CD14-positive monocyte (primary cell): ENCODE measurements at regions not wholly inside any gene's neighbourhood (a gene's known extent, or its start where the extent isn't known, plus 50 kb on each side); places are given as distances from the start of the nearest gene placed in this dataset.

ENCODE experiments used
- DNase-seq, 3 donors: peaks; one replicate each; pipeline ENCODE4 v3.0.0-alpha.2; 2011 to 2022
- H2AFZ ChIP-seq: 2 replicates; pipeline ENCODE4 v1.6.0; 2012; ENCODE audit warnings: mild to moderate bottlenecking, low read depth, low read length, inconsistent platforms; ENCODE audit not compliant: insufficient read depth, poor library complexity, severe bottlenecking
- H3K27ac ChIP-seq, 2 donors: 1 replicate in 1 of 2; 2 replicates in 1 of 2; pipeline ENCODE4 v1.5.1; 2012 to 2013; ENCODE audit warnings: low read length in 2 of 2, control low read depth in 1 of 2, inconsistent platforms in 1 of 2, low read depth in 1 of 2, mild to moderate bottlenecking in 1 of 2
- H3K27me3 ChIP-seq, 2 donors: one replicate each; pipeline versions ENCODE4 v1.6.0 to v1.6.1; 2011 to 2013; ENCODE audit warnings: low read length in 2 of 2; ENCODE audit not compliant: control insufficient read depth in 2 of 2, insufficient read depth in 2 of 2
- H3K36me3 ChIP-seq, 2 donors: replicated peaks in 1 of 2; 1 replicate in 1 of 2; 2 replicates in 1 of 2; pipeline versions ENCODE4 v1.5.1 to v1.6.1; 2012 to 2013; ENCODE audit warnings: low read length in 2 of 2, control low read depth in 1 of 2, inconsistent platforms in 1 of 2, mild to moderate bottlenecking in 1 of 2; ENCODE audit not compliant: insufficient read depth in 2 of 2, control insufficient read depth in 1 of 2
- H3K4me1 ChIP-seq, 2 donors: 1 replicate in 1 of 2; 2 replicates in 1 of 2; pipeline versions ENCODE4 v1.5.1 to v1.6.1; 2012 to 2013; ENCODE audit warnings: low read length in 2 of 2, control low read depth in 1 of 2, inconsistent platforms in 1 of 2, mild to moderate bottlenecking in 1 of 2, moderate library complexity in 1 of 2; ENCODE audit not compliant: insufficient read depth in 2 of 2, control insufficient read depth in 1 of 2
- H3K4me2 ChIP-seq: replicated peaks from 2 replicates; pipeline ENCODE3; 2012; ENCODE audit warnings: low read length, moderate library complexity, mild to moderate bottlenecking; ENCODE audit not compliant: poor library complexity, severe bottlenecking; ENCODE audit errors: extremely low read depth
- H3K4me3 ChIP-seq, 3 experiments: fragments of 200-600 bp in 1 of 3; sonication (generic) in 1 of 3; replicated peaks in 1 of 3; 1 replicate in 2 of 3; 2 replicates in 1 of 3; pipeline ENCODE4 v1.5.1; 2011 to 2013; ENCODE audit warnings: low read length in 3 of 3, mild to moderate bottlenecking in 3 of 3, control low read depth in 2 of 3, low read depth in 2 of 3, inconsistent platforms in 1 of 3, moderate library complexity in 1 of 3
- H3K79me2 ChIP-seq: 2 replicates; pipeline ENCODE4 v1.6.0; 2012; ENCODE audit warnings: mild to moderate bottlenecking, control low read depth, inconsistent platforms, low read length, moderate library complexity; ENCODE audit not compliant: insufficient read depth
- H3K9ac ChIP-seq: 2 replicates; pipeline ENCODE4 v1.6.0; 2017; ENCODE audit warnings: low read length, mild to moderate bottlenecking; ENCODE audit not compliant: insufficient read depth, poor library complexity, severe bottlenecking
- H3K9me3 ChIP-seq, 2 donors: replicated peaks in 1 of 2; 1 replicate in 1 of 2; 2 replicates in 1 of 2; pipeline versions ENCODE4 v1.5.1 to v1.6.1; 2012 to 2013; ENCODE audit warnings: low read length in 2 of 2, control low read depth in 1 of 2; ENCODE audit not compliant: control insufficient read depth in 1 of 2, insufficient read depth in 1 of 2
- H4K20me1 ChIP-seq: 2 replicates; pipeline ENCODE4 v1.6.0; 2012; ENCODE audit warnings: mild to moderate bottlenecking, low read length, control low read depth, moderate library complexity; ENCODE audit not compliant: insufficient read depth
- H3K27ac Mint-ChIP-seq, 7 donors: one replicate each; pipeline ENCODE4 v1.8.0; 2020; ENCODE audit warnings: mild to moderate bottlenecking in 7 of 7, mixed read lengths in 7 of 7, moderate library complexity in 6 of 7, inconsistent platforms in 2 of 7
- H3K27me3 Mint-ChIP-seq, 3 donors: one replicate each; pipeline ENCODE4 v1.8.0; 2021 to 2022; ENCODE audit warnings: low read depth in 3 of 3, mild to moderate bottlenecking in 3 of 3, mixed read lengths in 3 of 3, moderate library complexity in 3 of 3, inconsistent platforms in 1 of 3
- H3K36me3 Mint-ChIP-seq, 2 donors: one replicate each; pipeline ENCODE4 v1.8.0; 2020; ENCODE audit warnings: mixed read lengths in 2 of 2, inconsistent platforms in 1 of 2, mild to moderate bottlenecking in 1 of 2
- H3K4me1 Mint-ChIP-seq: one replicate; pipeline ENCODE4 v1.8.0; 2020; ENCODE audit warnings: mild to moderate bottlenecking, mixed read lengths
- H3K4me3 Mint-ChIP-seq, 2 donors: one replicate each; pipeline ENCODE4 v1.8.0; 2020; ENCODE audit warnings: mild to moderate bottlenecking in 2 of 2, mixed read lengths in 2 of 2, moderate library complexity in 1 of 2
- H3K9me3 Mint-ChIP-seq, 7 donors: one replicate each; pipeline ENCODE4 v1.8.0; 2020 to 2022; ENCODE audit warnings: mixed read lengths in 7 of 7, mild to moderate bottlenecking in 6 of 7, moderate library complexity in 6 of 7, inconsistent platforms in 2 of 7
- CTCF ChIP-seq: fragments of 200-600 bp; IDR thresholded peaks from one replicate; pipeline ENCODE4 v1.8.0; 2022; ENCODE audit warnings: antibody characterized with exemption, mild to moderate bottlenecking
- WGBS: methylation state at CpG from one replicate; pipeline ENCODE4 v1.1.5; 2013; ENCODE audit warnings: missing lambda C conversion rate; ENCODE audit not compliant: insufficient coverage; 5-methylcytosine and 5-hydroxymethylcytosine counted together
- intact Hi-C, 2 donors: fragments of 100-400 bp; cut with micrococcal nuclease; formaldehyde crosslinking; loops; one replicate each; pipeline versions ENCODE4 v1.15.0 to v1.15.1; 2023

GRCh38 chr4:55259294-55259693 lies 86.7 kb upstream of the SRD5A3 start:
- Histone ChIP-seq H3K27ac (no peak overlapping the region), H3K36me3 (no peaks in the 10 kb centered on the region), H3K4me2 (no peak overlapping the region), H4K20me1 (no peaks in the 10 kb centered on the region), H3K4me3 (no peak overlapping the region), H3K9ac (no peak overlapping the region), H3K79me2 (no peaks in the 10 kb centered on the region), H3K4me1 (no peaks in the 10 kb centered on the region), H3K27me3 (peaks cover 3% of the 10 kb centered on the region in 2 donors), H2AFZ (no peak overlapping the region), H3K9me3 (no peaks in the 10 kb centered on the region)
- DNase-seq = no peak
- Mint-ChIP-seq H3K9me3 (peaks cover 0 to 5% (median 2%) of the 10 kb centered on the region in 7 donors), H3K27me3 (peaks cover 2 to 5% (median 5%) of the 10 kb centered on the region in 3 donors), H3K27ac (no peak overlapping the region), H3K4me3 (no peak overlapping the region), H3K4me1 (no peaks in the 10 kb centered on the region), H3K36me3 (no peaks in the 10 kb centered on the region)
- intact Hi-C loops = no loop called here
- TF ChIP-seq CTCF = no peak
- WGBS = 100% methylated on average over 2 of the region's 3 CpGs

- no peak for DNase-seq
- Mint-ChIP-seq H3K4me3 (no peak overlapping the region), H3K4me1 (no peaks in the 10 kb centered on the region), H3K9me3 (peaks cover 0 to 5% (median 2%) of the 10 kb centered on the region in 7 donors), H3K36me3 (no peaks in the 10 kb centered on the region), H3K27ac (no peak overlapping the region), H3K27me3 (peaks cover 7 to 17% (median 7%) of the 10 kb centered on the region in 3 donors)
- Histone ChIP-seq H4K20me1 (no peaks in the 10 kb centered on the region), H3K27ac (no peak overlapping the region), H3K4me2 (no peak overlapping the region), H3K9me3 (no peaks in the 10 kb centered on the region), H3K4me3 (no peak overlapping the region), H3K79me2 (no peaks in the 10 kb centered on the region), H3K4me1 (no peaks in the 10 kb centered on the region), H2AFZ (no peak overlapping the region), H3K27me3 (peaks cover 0 to 4% of the 10 kb centered on the region in 2 donors), H3K9ac (no peak overlapping the region), H3K36me3 (no peaks in the 10 kb centered on the region)
- no CpG with 5 or more reads among the region's 2 CpGs for WGBS
- no peak for TF ChIP-seq CTCF
- intact Hi-C loops = no loop called here
Measured at GRCh38 chr4:55269470-55269869, 76.6 kb upstream of the SRD5A3 start.
